Psoas muscle (tissue), 7 donors: ENCODE measurements at regions not wholly inside any gene's neighbourhood (a gene's known extent, or its start where the extent isn't known, plus 50 kb on each side); places are given as distances from the start of the nearest gene placed in this dataset.
"Not testable (repeated sequence)": the region's sequence is repeated elsewhere in the genome, so short reads cannot be mapped to it uniquely, and the experiment has no call there.

ENCODE experiments used
- ATAC-seq, 4 donors: fragments of 200-7000 bp; cut with Tn5 transposase; one replicate each; pipeline ENCODE4 v1.9.1; 2020; ENCODE audit warnings: moderate library complexity in 3 of 4, mild to moderate bottlenecking in 2 of 4
- DNase-seq, 2 donors: peaks; one replicate each; pipeline ENCODE4 v3.0.0-alpha.2; 2020
- H3K27ac ChIP-seq: fragments of 200-600 bp; one replicate; pipeline ENCODE4 v1.8.0; 2022
- H3K27me3 ChIP-seq, 3 donors: fragments of 200-600 bp in 1 of 3; one replicate each; pipeline versions ENCODE4 v1.6.1 to v1.8.0; 2013 to 2022; ENCODE audit warnings: low read length in 2 of 3, mild to moderate bottlenecking in 2 of 3, moderate library complexity in 1 of 3; ENCODE audit not compliant: insufficient read depth in 3 of 3
- H3K36me3 ChIP-seq, 2 donors: fragments of 200-600 bp in 1 of 2; one replicate each; pipeline versions ENCODE4 v1.6.1 to v1.8.0; 2013 to 2022; ENCODE audit warnings: low read depth in 1 of 2, mild to moderate bottlenecking in 1 of 2, moderate library complexity in 1 of 2; ENCODE audit not compliant: insufficient read depth in 1 of 2
- H3K4me1 ChIP-seq: fragments of 200-600 bp; one replicate; pipeline ENCODE4 v1.8.0; 2022
- H3K4me3 ChIP-seq: fragments of 200-600 bp; one replicate; pipeline ENCODE4 v1.8.0; 2022; ENCODE audit warnings: mild to moderate bottlenecking
- H3K9me3 ChIP-seq: fragments of 200-600 bp; one replicate; pipeline ENCODE4 v1.8.0; 2022
- WGBS, 3 donors: extraction: QIAGEN DNeasy Blood & Tissue Kit; methylation state at CpG; one replicate each; pipeline versions ENCODE4 v1.1.6 to v1.1.7; 2013; 5-methylcytosine and 5-hydroxymethylcytosine counted together
- intact Hi-C, 2 donors: fragments of 100-400 bp; cut with DNase I; formaldehyde crosslinking; loops; one replicate each; pipeline versions ENCODE4 v1.11.0 to v1.14.2; 2022
- TF ChIP-seq, protein P1 (sequence below): fragments of 200-600 bp; IDR thresholded peaks from one replicate; pipeline ENCODE4 v1.8.0; 2022; ENCODE audit warnings: antibody characterized with exemption
- donor health status: healthy with polysubstance abuse.
- donor health status: DM: no; HTN: no; CAD: no; lungs with moderate emphysema.
- donor health status: Bipolar disorder and iron deficiency.
- donor health status: healthy.
- donor health status: DM: yes; HTN: yes; CAD: no.
- donor health status: DM: no; HTN: no; CAD: no.
- donor health status: DM: yes; HTN: yes; CAD: no.

DNA sequence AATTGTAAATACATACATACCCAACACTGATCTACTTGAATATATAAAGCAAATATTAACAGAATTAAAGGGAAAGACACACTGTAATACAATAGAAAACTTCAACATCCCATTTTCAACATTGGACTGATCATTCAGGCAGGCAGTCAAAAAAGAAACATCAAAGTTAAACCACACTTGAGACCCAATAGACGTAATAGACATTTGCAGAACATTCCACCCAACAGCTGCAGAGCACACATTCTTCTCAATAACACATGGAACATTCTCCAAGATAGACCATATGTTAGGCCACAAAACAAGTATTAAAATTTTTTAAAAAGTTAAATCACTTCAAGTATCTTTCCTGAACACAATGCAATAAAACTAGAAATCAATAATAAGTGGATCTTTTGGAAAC, 698.2 kb downstream of the COL12A1 start:
- intact Hi-C loops: no loop called here
- peaks cover 19% of the 10 kb centered on the region for H3K9me3 ChIP-seq
- H3K4me1 ChIP-seq: no peaks in the 10 kb centered on the region
- no peaks in the 10 kb centered on the region for H3K36me3 ChIP-seq
- no peak for ATAC-seq
- WGBS, 3 donors: 19 to 38% (median 21%) methylated on average over 1 of the region's 1 CpG
- H3K27ac ChIP-seq: no peak overlapping the region
- no peak overlapping the region for H3K4me3 ChIP-seq
- no peaks in the 10 kb centered on the region for H3K27me3 ChIP-seq
- TF ChIP-seq, protein P1, sequence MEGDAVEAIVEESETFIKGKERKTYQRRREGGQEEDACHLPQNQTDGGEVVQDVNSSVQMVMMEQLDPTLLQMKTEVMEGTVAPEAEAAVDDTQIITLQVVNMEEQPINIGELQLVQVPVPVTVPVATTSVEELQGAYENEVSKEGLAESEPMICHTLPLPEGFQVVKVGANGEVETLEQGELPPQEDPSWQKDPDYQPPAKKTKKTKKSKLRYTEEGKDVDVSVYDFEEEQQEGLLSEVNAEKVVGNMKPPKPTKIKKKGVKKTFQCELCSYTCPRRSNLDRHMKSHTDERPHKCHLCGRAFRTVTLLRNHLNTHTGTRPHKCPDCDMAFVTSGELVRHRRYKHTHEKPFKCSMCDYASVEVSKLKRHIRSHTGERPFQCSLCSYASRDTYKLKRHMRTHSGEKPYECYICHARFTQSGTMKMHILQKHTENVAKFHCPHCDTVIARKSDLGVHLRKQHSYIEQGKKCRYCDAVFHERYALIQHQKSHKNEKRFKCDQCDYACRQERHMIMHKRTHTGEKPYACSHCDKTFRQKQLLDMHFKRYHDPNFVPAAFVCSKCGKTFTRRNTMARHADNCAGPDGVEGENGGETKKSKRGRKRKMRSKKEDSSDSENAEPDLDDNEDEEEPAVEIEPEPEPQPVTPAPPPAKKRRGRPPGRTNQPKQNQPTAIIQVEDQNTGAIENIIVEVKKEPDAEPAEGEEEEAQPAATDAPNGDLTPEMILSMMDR: no peak
- DNase-seq: no peak

DNA sequence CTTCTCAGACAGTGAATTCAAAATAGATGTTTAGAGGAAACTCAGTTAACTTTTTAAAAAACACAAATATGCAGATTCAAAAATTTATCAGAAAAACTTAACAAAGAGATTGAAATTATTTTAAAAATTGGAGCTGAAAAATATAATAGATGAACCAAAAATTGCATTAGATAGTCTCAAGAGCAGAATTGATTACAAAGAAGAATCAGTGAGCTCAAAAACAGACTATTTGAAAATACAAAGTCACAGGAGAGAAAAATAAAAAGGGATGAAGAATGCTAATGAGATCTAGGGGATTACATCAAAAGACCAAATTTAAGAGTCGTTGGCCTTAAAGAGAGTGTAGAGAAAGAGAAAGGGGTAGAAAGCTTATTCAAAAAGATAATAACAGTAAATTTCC, 700.5 kb downstream of the COL12A1 start:
- intact Hi-C loops: no loop called here
- H3K4me3 ChIP-seq: no peak overlapping the region
- DNase-seq (no peak), ATAC-seq (no peak)
- no peaks in the 10 kb centered on the region for H3K36me3 ChIP-seq
- H3K4me1 ChIP-seq: no peaks in the 10 kb centered on the region
- no peaks in the 10 kb centered on the region for H3K27me3 ChIP-seq
- no peak overlapping the region for H3K27ac ChIP-seq
- TF ChIP-seq, protein P1: no peak
- WGBS, 3 donors: 81 to 90% (median 88%) methylated on average over 1 of the region's 1 CpG
- peaks cover 19% of the 10 kb centered on the region for H3K9me3 ChIP-seq

DNA sequence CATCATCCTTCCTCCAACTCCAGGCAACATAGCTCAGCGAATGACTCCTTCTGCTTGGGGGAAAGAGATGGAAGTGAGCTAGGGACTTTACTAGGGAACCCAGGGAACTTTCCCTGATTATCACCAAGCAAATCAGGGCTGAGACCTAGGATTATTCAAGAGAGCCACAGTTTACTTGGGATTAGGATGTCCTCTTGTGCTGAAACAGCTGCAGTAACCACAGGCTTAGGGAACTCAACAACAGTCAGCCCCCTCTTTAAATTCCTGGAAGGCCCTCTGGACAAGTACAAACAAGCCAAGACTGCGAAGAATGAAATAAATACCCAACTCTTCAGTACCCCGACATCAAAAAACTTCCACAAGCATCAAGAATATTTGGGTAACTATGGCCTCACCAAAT, 700.9 kb downstream of the COL12A1 start:
- intact Hi-C loops: no loop called here
- Histone ChIP-seq H3K4me1 (no peaks in the 10 kb centered on the region), H3K4me3 (no peak overlapping the region), H3K36me3 (no peaks in the 10 kb centered on the region), H3K9me3 (peaks cover 19% of the 10 kb centered on the region), H3K27ac (no peak overlapping the region), H3K27me3 (no peaks in the 10 kb centered on the region)
- no peak for ATAC-seq
- TF ChIP-seq, protein P1: no peak
- DNase-seq: no peak
- WGBS, 3 donors: 91 to 93% (median 92%) methylated on average over 3 of the region's 3 CpGs

DNA sequence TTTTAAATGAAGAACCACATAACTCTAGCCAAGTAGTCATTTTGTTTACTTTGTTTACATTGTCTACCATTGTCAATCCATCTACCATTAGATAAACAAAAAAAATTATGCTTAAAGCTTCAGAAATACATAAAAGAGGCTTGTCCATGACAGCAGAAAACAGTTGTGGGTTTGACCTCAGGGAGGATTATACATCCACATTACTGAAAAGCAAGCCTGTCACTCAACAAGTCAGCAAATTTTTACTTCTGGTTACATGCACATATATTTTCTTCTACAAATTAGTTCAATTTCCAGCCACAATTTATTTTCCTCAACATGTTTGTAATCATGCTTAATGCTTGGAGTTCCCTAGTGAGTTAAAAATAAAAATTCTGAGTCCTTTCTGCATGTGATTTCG, 713.3 kb downstream of the COL12A1 start:
- Histone ChIP-seq H3K4me1 (no peaks in the 10 kb centered on the region), H3K27ac (no peak overlapping the region), H3K9me3 (no peaks in the 10 kb centered on the region), H3K27me3 (no peaks in the 10 kb centered on the region), H3K4me3 (no peak overlapping the region), H3K36me3 (no peaks in the 10 kb centered on the region)
- DNase-seq (no peak), ATAC-seq (no peak)
- TF ChIP-seq, protein P1: no peak
- 57 to 78% (median 57%) methylated on average over 1 of the region's 1 CpG for WGBS, 3 donors
- intact Hi-C loops: no loop called here

DNA sequence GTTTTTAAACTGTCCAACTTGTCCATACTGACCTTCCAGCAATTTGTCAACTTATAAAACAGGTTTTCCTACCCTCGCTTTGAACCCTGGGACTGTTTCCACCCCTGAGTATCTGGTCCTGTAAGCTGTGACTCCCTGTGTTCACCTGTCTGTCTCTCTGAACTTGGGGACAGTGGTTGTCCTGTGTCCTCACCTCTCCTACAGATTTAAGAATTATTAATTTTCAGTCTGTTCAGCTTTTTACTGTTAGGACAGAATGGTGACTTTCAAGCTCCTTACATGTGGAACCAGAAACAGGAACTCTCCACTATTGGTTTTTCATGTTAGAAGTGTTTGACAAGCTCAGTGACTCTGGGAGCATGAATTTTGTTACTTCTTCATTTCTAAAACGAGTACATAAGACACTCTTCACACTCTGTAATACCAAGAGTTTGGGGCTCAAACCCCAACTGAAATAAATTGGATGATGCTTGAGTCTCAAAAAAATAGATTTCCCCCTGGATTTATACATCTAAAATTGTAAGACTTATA, 713.9 kb downstream of the COL12A1 start:
- Histone ChIP-seq H3K36me3 (no peaks in the 10 kb centered on the region), H3K4me3 (no peak overlapping the region), H3K4me1 (no peaks in the 10 kb centered on the region), H3K9me3 (no peaks in the 10 kb centered on the region), H3K27ac (no peak overlapping the region), H3K27me3 (no peaks in the 10 kb centered on the region)
- no peak for ATAC-seq
- intact Hi-C loops: no loop called here
- 58 to 70% (median 69%) methylated on average over 2 of the region's 2 CpGs for WGBS, 3 donors
- no peak for DNase-seq
- TF ChIP-seq, protein P1: no peak

DNA sequence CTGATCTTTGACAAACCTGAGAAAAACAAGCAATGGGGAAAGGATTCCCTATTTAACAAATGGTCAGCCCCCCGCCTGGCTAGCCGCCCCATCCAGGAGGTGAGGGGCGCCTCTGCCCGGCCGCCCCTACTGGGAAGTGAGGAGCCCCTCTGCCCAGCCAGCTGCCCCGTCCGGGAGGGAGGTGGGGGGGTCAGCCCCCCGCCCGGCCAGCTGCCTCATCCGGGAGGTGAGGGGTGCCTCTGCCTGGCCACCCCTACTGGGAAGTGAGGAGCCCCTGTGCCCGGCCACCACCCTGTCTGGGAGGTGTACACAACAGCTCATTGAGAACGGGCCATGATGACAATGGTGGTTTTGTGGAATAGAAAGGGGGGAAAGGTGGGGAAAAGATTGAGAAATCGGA, 717.1 kb downstream of the COL12A1 start:
- H3K36me3 ChIP-seq, DNase-seq, H3K27ac ChIP-seq, ATAC-seq, intact Hi-C loops, H3K27me3 ChIP-seq, H3K9me3 ChIP-seq, H3K4me3 ChIP-seq, H3K4me1 ChIP-seq: not testable (repeated sequence)
- WGBS, 3 donors: 92 to 97% (median 93%) methylated on average over 6 to 13 of the region's 13 CpGs
